MM.1S (cell line): ENCODE measurements at regions not wholly inside any gene's neighbourhood (a gene's known extent, or its start where the extent isn't known, plus 50 kb on each side); places are given as distances from the start of the nearest gene placed in this dataset.

Experiments
- DNase-seq: peaks from one replicate; pipeline ENCODE4 v3.0.0-alpha.2; 2015
- H2AFZ ChIP-seq: fragments of 300-600 bp; sonication (generic); 2 replicates; pipeline ENCODE4 v1.6.0; 2016; ENCODE audit warnings: antibody characterized with exemption, low read length
- H3F3A ChIP-seq: fragments of 300-600 bp; sonication (generic); 2 replicates; pipeline ENCODE4 v1.6.1; 2016; ENCODE audit warnings: mild to moderate bottlenecking, antibody characterized with exemption, low read length, moderate library complexity, mixed read lengths; ENCODE audit not compliant: insufficient read depth
- H3K27ac ChIP-seq: fragments of 300-600 bp; sonication (generic); 2 replicates; pipeline ENCODE4 v1.5.1; 2016; ENCODE audit warnings: mild to moderate bottlenecking, low read length
- H3K27me3 ChIP-seq: fragments of 300-600 bp; sonication (generic); replicated peaks from 2 replicates; pipeline ENCODE4 v1.6.0; 2016; ENCODE audit warnings: low read length; ENCODE audit not compliant: insufficient read depth
- H3K36me3 ChIP-seq: fragments of 300-600 bp; sonication (generic); replicated peaks from 2 replicates; pipeline ENCODE4 v1.6.1; 2016; ENCODE audit warnings: mild to moderate bottlenecking, low read length, mixed read lengths; ENCODE audit not compliant: insufficient read depth
- H3K4me1 ChIP-seq: fragments of 300-600 bp; sonication (generic); 2 replicates; pipeline ENCODE4 v1.6.1; 2016; ENCODE audit warnings: low read length, mixed read lengths
- H3K4me2 ChIP-seq: fragments of 300-600 bp; sonication (generic); 2 replicates; pipeline ENCODE4 v1.6.0; 2016; ENCODE audit warnings: low read depth, low read length
- H3K4me3 ChIP-seq: fragments of 300-600 bp; sonication (generic); 2 replicates; pipeline ENCODE4 v1.5.1; 2016; ENCODE audit warnings: low read length, mixed read lengths
- H3K79me2 ChIP-seq: fragments of 300-600 bp; sonication (generic); 2 replicates; pipeline ENCODE4 v1.6.1; 2016; ENCODE audit warnings: mixed run types, low read length, mixed read lengths
- H3K9ac ChIP-seq: fragments of 300-600 bp; sonication (generic); 2 replicates; pipeline ENCODE4 v1.6.1; 2016; ENCODE audit warnings: low read length, mixed read lengths
- H3K9me2 ChIP-seq: fragments of 300-600 bp; sonication (generic); replicated peaks from 2 replicates; pipeline ENCODE4 v1.6.1; 2016; ENCODE audit warnings: mild to moderate bottlenecking, low read length, mixed read lengths; ENCODE audit not compliant: insufficient read depth
- H3K9me3 ChIP-seq: fragments of 300-600 bp; sonication (generic); replicated peaks from 2 replicates; pipeline ENCODE4 v1.6.1; 2016; ENCODE audit warnings: mild to moderate bottlenecking, low read length, mixed read lengths; ENCODE audit not compliant: insufficient read depth
- H4K20me1 ChIP-seq: fragments of 300-600 bp; sonication (generic); 2 replicates; pipeline ENCODE4 v1.6.1; 2016; ENCODE audit warnings: mild to moderate bottlenecking, low read length, moderate library complexity, mixed read lengths; ENCODE audit not compliant: insufficient read depth
- CTCF ChIP-seq: fragments of 300-600 bp; sonication (generic); IDR thresholded peaks from 2 replicates; pipeline ENCODE4 v1.5.1; 2016; ENCODE audit warnings: antibody characterized with exemption, low read length, mixed read lengths
- EZH2 ChIP-seq: fragments of 300-600 bp; sonication (generic); optimal IDR thresholded peaks from 2 replicates; pipeline ENCODE3; 2017; ENCODE audit warnings: low read depth, mild to moderate bottlenecking, antibody characterized with exemption, low read length, mixed read lengths
- EZH2phosphoT487 ChIP-seq: fragments of 300-600 bp; sonication (generic); IDR thresholded peaks from 2 replicates; pipeline ENCODE4 v1.6.1; 2018; ENCODE audit warnings: antibody characterized with exemption, low read length

DNA sequence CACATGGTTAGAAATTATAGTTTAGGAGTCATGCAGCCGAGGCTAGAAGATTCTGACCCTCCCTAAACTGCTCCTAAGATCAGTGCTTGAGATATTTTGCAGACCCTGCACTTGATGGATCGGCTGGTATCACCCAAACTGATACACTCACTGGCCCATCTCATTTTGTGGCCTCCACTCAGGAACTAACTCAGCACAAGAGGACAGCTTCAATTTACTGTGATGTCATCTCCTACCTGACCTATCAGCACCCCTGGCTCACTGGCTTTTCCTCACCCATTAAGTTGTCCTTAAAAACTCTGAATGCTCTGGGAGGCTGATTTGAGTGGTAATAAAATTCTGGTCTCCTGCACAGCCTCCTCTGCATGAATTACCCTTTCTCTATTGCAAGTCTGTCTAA lies 450.9 kb downstream of the PCDH10 start:
- no peaks in the 10 kb centered on the region for H3K4me1 ChIP-seq
- no peak overlapping the region for H3K4me3 ChIP-seq
- H3K79me2 ChIP-seq = no peaks in the 10 kb centered on the region
- H3K36me3 ChIP-seq = no peaks in the 10 kb centered on the region
- no peaks in the 10 kb centered on the region for H3K9me2 ChIP-seq
- TF ChIP-seq CTCF (no peak), EZH2 (no peak), EZH2phosphoT487 (no peak)
- H3K9ac ChIP-seq = no peak overlapping the region
- no peak for DNase-seq
- no peaks in the 10 kb centered on the region for H3K27me3 ChIP-seq
- no peaks in the 10 kb centered on the region for H3F3A ChIP-seq
- H3K27ac ChIP-seq = no peak overlapping the region
- H4K20me1 ChIP-seq = no peaks in the 10 kb centered on the region; the same call in 1 of the 2 replicates
- no peak overlapping the region for H3K4me2 ChIP-seq
- no peaks in the 10 kb centered on the region for H3K9me3 ChIP-seq
- H2AFZ ChIP-seq = no peak overlapping the region

GRCh38 chr4:133598779-133599178 lies 449.7 kb downstream of the PCDH10 start:
- H2AFZ ChIP-seq = no peak overlapping the region
- no peak overlapping the region for H3K27ac ChIP-seq
- H3K9me3 ChIP-seq = no peaks in the 10 kb centered on the region
- no peak for DNase-seq
- H3K4me1 ChIP-seq = no peaks in the 10 kb centered on the region
- H3K4me3 ChIP-seq = no peak overlapping the region
- H4K20me1 ChIP-seq = no peaks in the 10 kb centered on the region; the same call in 1 of the 2 replicates
- H3K27me3 ChIP-seq = no peaks in the 10 kb centered on the region
- H3K79me2 ChIP-seq = no peaks in the 10 kb centered on the region
- TF ChIP-seq CTCF (no peak), EZH2 (no peak), EZH2phosphoT487 (no peak)
- no peaks in the 10 kb centered on the region for H3K9me2 ChIP-seq
- no peak overlapping the region for H3K4me2 ChIP-seq
- no peak overlapping the region for H3K9ac ChIP-seq
- no peaks in the 10 kb centered on the region for H3K36me3 ChIP-seq
- H3F3A ChIP-seq = no peaks in the 10 kb centered on the region

- Histone ChIP-seq H3K4me2 (no peak overlapping the region), H3K4me1 (no peaks in the 10 kb centered on the region)
- TF ChIP-seq CTCF = no peak
- no peak for TF ChIP-seq EZH2phosphoT487
- TF ChIP-seq EZH2 = no peak
Measured at GRCh38 chr4:133597251-133597650, 448.2 kb downstream of the PCDH10 start.

More at GRCh38 chr4:133597251-133597650, 448.2 kb downstream of the PCDH10 start:
- Histone ChIP-seq H3K9ac (no peak overlapping the region), H3K36me3 (no peaks in the 10 kb centered on the region), H3F3A (no peaks in the 10 kb centered on the region), H4K20me1 (no peaks in the 10 kb centered on the region; the same call in 1 of the 2 replicates), H2AFZ (no peak overlapping the region), H3K27ac (no peak overlapping the region), H3K9me3 (no peaks in the 10 kb centered on the region), H3K4me3 (no peak overlapping the region), H3K79me2 (no peaks in the 10 kb centered on the region), H3K9me2 (no peaks in the 10 kb centered on the region), H3K27me3 (no peaks in the 10 kb centered on the region)
- DNase-seq = no peak
